OCI-LY7 (cell line): ENCODE measurements at regions not wholly inside any gene's neighbourhood (a gene's known extent, or its start where the extent isn't known, plus 50 kb on each side); places are given as distances from the start of the nearest gene placed in this dataset.

ENCODE experiments used
- BruUV-seq: library from RNA; stranded (reverse); fragments of 400-500 nt; replicated peaks from 2 replicates; lab custom pipeline; 2021; lab: Mats Ljungman, UMichigan
- CTCF ChIA-PET: fragments of 300-600 bp; sonication (Branson Sonifier 250); formaldehyde crosslinking; loops from one replicate; lab custom pipeline; 2022; ENCODE audit warnings: antibody characterized with exemption; ENCODE audit not compliant: unreplicated experiment; lab: Charles Lee
- POLR2A ChIA-PET: fragments of 300-600 bp; sonication (Branson Sonifier 250); formaldehyde crosslinking; loops from one replicate; lab custom pipeline; 2022; ENCODE audit warnings: antibody characterized with exemption; lab: Charles Lee
- DNase-seq: peaks from one replicate; pipeline ENCODE4 v3.0.0-alpha.2; 2015; ENCODE audit warnings: low spot score
- H2AFZ ChIP-seq: fragments of 200-600 bp; sonication (generic), shearing (Covaris generic); 2 replicates; pipeline ENCODE4 v1.6.1; 2014; ENCODE audit warnings: mild to moderate bottlenecking, antibody characterized with exemption, low read length, moderate library complexity
- H3K27ac ChIP-seq: fragments of 200-600 bp; sonication (generic); 2 replicates; pipeline ENCODE4 v1.5.1; 2014; ENCODE audit warnings: mixed run types, low read depth, mild to moderate bottlenecking, moderate library complexity, low read length, inconsistent platforms; ENCODE audit not compliant: poor library complexity, severe bottlenecking
- H3K36me3 ChIP-seq: fragments of 200-600 bp; sonication (generic); 2 replicates; pipeline ENCODE4 v1.6.1; 2014; ENCODE audit warnings: mild to moderate bottlenecking, antibody characterized with exemption, low read length, moderate library complexity, mixed read lengths; ENCODE audit not compliant: insufficient read depth
- H3K4me1 ChIP-seq: fragments of 200-600 bp; sonication (generic); 2 replicates; pipeline ENCODE4 v1.5.1; 2014; ENCODE audit warnings: mild to moderate bottlenecking, low read length; ENCODE audit not compliant: insufficient read depth, poor library complexity, severe bottlenecking
- H3K4me2 ChIP-seq: fragments of 200-600 bp; sonication (generic); 2 replicates; pipeline ENCODE4 v1.6.1; 2014; ENCODE audit warnings: mild to moderate bottlenecking, low read length
- H3K4me3 ChIP-seq: fragments of 200-600 bp; sonication (generic); 2 replicates; pipeline ENCODE4 v1.5.1; 2014; ENCODE audit warnings: mild to moderate bottlenecking, low read depth, low read length; ENCODE audit not compliant: poor library complexity, severe bottlenecking
- H3K79me2 ChIP-seq: fragments of 200-600 bp; sonication (generic); 2 replicates; pipeline ENCODE4 v1.6.1; 2016; ENCODE audit warnings: low read depth, mild to moderate bottlenecking, low read length, moderate library complexity, mixed read lengths; ENCODE audit not compliant: insufficient read depth
- H3K9me2 ChIP-seq: fragments of 200-600 bp; sonication (generic); 2 replicates; pipeline ENCODE4 v1.6.1; 2016; ENCODE audit warnings: mild to moderate bottlenecking, low read length, mixed read lengths; ENCODE audit not compliant: insufficient read depth
- H3K9me3 ChIP-seq: fragments of 200-600 bp; sonication (generic); 2 replicates; pipeline ENCODE4 v1.6.1; 2014; ENCODE audit warnings: mild to moderate bottlenecking, mixed run types, low read length, mixed read lengths
- H4K20me1 ChIP-seq: fragments of 200-600 bp; sonication (generic); 2 replicates; pipeline ENCODE4 v1.6.1; 2014; ENCODE audit warnings: mild to moderate bottlenecking, antibody characterized with exemption, low read length, moderate library complexity, mixed read lengths; ENCODE audit not compliant: insufficient read depth
- CTCF ChIP-seq: fragments of 200-600 bp; sonication (generic); conservative IDR thresholded peaks from 2 replicates; pipeline ENCODE4 v1.5.1; 2014; ENCODE audit warnings: mild to moderate bottlenecking, antibody characterized with exemption, low read length, moderate library complexity, mixed read lengths
- EZH2phosphoT487 ChIP-seq: fragments of 200-600 bp; sonication (generic); IDR thresholded peaks from 2 replicates; pipeline ENCODE4 v1.6.1; 2018; ENCODE audit warnings: low read depth, borderline replicate concordance, mild to moderate bottlenecking, mixed run types, antibody characterized with exemption, low read length, moderate library complexity, mixed read lengths
- intact Hi-C: fragments of 100-400 bp; cut with micrococcal nuclease; formaldehyde crosslinking; loops from one replicate; pipeline ENCODE4 v1.10.0; 2022; ENCODE audit not compliant: unreplicated experiment

- BruUV-seq = no TSS peak
- Histone ChIP-seq H4K20me1 (no peaks in the 10 kb centered on the region), H3K4me1 (no peaks in the 10 kb centered on the region), H3K36me3 (no peaks in the 10 kb centered on the region), H3K9me3 (0 out of 2 replicates have a peak, but pooled peaks cover 5% of the 10 kb centered on the region), H3K4me3 (no peak overlapping the region), H3K9me2 (no peaks in the 10 kb centered on the region), H3K27ac (no peak overlapping the region), H3K79me2 (no peaks in the 10 kb centered on the region), H3K4me2 (no peak overlapping the region), H2AFZ (no peak overlapping the region)
- CTCF ChIA-PET = no interaction called here
- DNase-seq = no peak
- intact Hi-C loops = no loop called here
- TF ChIP-seq EZH2phosphoT487 (no peak), CTCF (no peak)
- POLR2A ChIA-PET = interaction anchor here (0.6 kb wide), 1 partner anchor 494 kb away, joined by 3 read pairs; no protein-coding TSS in a partner anchor
These were observed 202.4 kb downstream of the URB2 start for GRCh38 chr1:229828461-229828860.

GRCh38 chr1:229832695-229833094, 206.6 kb downstream of the URB2 start:
- H3K4me1 ChIP-seq = no peaks in the 10 kb centered on the region
- no peaks in the 10 kb centered on the region for H3K36me3 ChIP-seq
- no peak overlapping the region for H3K4me2 ChIP-seq
- ChIA-PET POLR2A (no interaction called here), CTCF (no interaction called here)
- no peaks in the 10 kb centered on the region for H3K9me3 ChIP-seq
- H3K27ac ChIP-seq = no peak overlapping the region
- H3K9me2 ChIP-seq = no peaks in the 10 kb centered on the region
- H4K20me1 ChIP-seq = no peaks in the 10 kb centered on the region
- no peak for DNase-seq
- BruUV-seq = no TSS peak
- no peaks in the 10 kb centered on the region for H3K79me2 ChIP-seq
- no peak overlapping the region for H3K4me3 ChIP-seq
- intact Hi-C loops = no loop called here
- no peak overlapping the region for H2AFZ ChIP-seq
- TF ChIP-seq EZH2phosphoT487 (no peak), CTCF (no peak)

GRCh38 chr1:229834230-229834629, 208.2 kb downstream of the URB2 start:
- H3K79me2 ChIP-seq = no peaks in the 10 kb centered on the region
- no peak for TF ChIP-seq EZH2phosphoT487
- TF ChIP-seq CTCF = no peak
- no peaks in the 10 kb centered on the region for H4K20me1 ChIP-seq
- BruUV-seq = no TSS peak
- no peaks in the 10 kb centered on the region for H3K4me1 ChIP-seq
- CTCF ChIA-PET = no interaction called here
- H3K4me2 ChIP-seq = no peak overlapping the region
- DNase-seq = no peak
- intact Hi-C loops = no loop called here
- no peaks in the 10 kb centered on the region for H3K9me2 ChIP-seq
- H3K9me3 ChIP-seq = no peaks in the 10 kb centered on the region
- no peak overlapping the region for H3K4me3 ChIP-seq
- POLR2A ChIA-PET = interaction anchor here (0.5 kb wide), 1 partner anchor 115 kb away, joined by 3 read pairs; no protein-coding TSS in a partner anchor
- H3K36me3 ChIP-seq = no peaks in the 10 kb centered on the region
- no peak overlapping the region for H2AFZ ChIP-seq
- no peak overlapping the region for H3K27ac ChIP-seq
